GM12891 (cell line): ENCODE measurements at regions not wholly inside any gene's neighbourhood (a gene's known extent, or its start where the extent isn't known, plus 50 kb on each side); places are given as distances from the start of the nearest gene placed in this dataset.
"Not testable (repeated sequence)": the region's sequence is repeated elsewhere in the genome, so short reads cannot be mapped to it uniquely, and the experiment has no call there.

ENCODE experiments used
- DNase-seq: peaks from one replicate; pipeline ENCODE4 v3.0.0; 2011; ENCODE audit warnings: low spot score; ENCODE audit not compliant: insufficient read length
- FAIRE-seq: peaks from 2 replicates; lab custom pipeline; 2011; peaks lifted over from hg19 to GRCh38; lab: Jason Lieb, UNC
- PAX5 ChIP-seq: IDR thresholded peaks from 2 replicates; pipeline ENCODE4 v1.6.1; 2011; ENCODE audit warnings: low read length, moderate library complexity, mild to moderate bottlenecking; ENCODE audit not compliant: insufficient read depth, severe bottlenecking
- POLR2A ChIP-seq: IDR thresholded peaks from 2 replicates; pipeline ENCODE4 v1.6.1; 2011; ENCODE audit warnings: low read depth, low read length, control low read depth
- POLR2AphosphoS5 ChIP-seq: IDR thresholded peaks from 2 replicates; pipeline ENCODE4 v1.6.1; 2011; ENCODE audit warnings: low read depth, low read length, control low read depth
- POU2F2 ChIP-seq: IDR thresholded peaks from 2 replicates; pipeline ENCODE4 v1.6.1; 2011; ENCODE audit warnings: low read depth, mild to moderate bottlenecking, control low read depth, low read length, moderate library complexity
- SPI1 ChIP-seq: IDR thresholded peaks from 2 replicates; pipeline ENCODE4 v1.6.1; 2011; ENCODE audit warnings: low read depth, low read length, control low read depth
- TAF1 ChIP-seq: IDR thresholded peaks from 2 replicates; pipeline ENCODE4 v1.6.1; 2011; ENCODE audit warnings: low read depth, low read length, control low read depth

DNA sequence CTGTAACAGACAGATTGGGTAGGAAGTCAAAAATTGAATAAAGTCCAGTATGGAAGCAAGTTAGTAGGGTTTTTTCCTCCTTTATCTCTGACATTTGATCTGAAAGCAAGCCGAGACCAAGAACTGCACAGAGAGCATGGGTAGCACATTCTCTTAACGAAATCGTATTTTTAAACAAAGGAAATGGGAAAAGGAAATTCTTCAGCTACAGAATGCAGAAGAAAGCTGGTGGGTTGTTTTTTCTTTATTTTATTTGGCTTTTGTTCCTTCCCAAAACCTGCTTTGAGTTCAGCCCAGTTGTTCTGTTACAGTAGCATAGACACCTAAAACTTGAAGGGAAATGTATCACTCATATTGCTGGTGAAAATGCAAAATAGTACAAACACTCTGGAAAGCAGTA is 397.0 kb downstream of the GBE1 start:
- TF ChIP-seq PAX5 (no peak), SPI1 (no peak), POLR2A (no peak), TAF1 (no peak), POU2F2 (no peak), POLR2AphosphoS5 (no peak)
- DNase-seq (no peak), FAIRE-seq (no peak)

DNA sequence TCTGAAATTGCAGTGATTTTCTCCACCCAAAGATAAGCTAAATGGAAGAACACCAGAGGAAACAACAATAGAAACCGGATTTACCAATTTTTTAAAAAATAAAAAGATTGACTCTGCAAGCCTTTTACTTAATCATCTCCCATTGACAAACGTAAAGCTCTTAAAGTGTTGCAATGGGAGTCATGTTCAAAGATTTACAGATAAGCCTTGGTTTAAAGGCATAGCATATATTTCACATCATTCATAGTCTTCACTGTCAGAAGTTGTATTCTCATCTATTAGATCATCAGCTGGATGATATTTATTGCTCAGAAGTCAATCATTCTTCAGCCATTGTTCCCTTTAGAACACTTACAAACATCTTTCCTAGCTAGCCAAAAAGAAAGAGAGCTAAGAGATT is 397.6 kb downstream of the GBE1 start:
- DNase-seq = no peak
- TF ChIP-seq SPI1 (no peak), TAF1 (no peak), POLR2AphosphoS5 (no peak), POLR2A (no peak), POU2F2 (no peak), PAX5 (no peak)
- no peak for FAIRE-seq

DNA sequence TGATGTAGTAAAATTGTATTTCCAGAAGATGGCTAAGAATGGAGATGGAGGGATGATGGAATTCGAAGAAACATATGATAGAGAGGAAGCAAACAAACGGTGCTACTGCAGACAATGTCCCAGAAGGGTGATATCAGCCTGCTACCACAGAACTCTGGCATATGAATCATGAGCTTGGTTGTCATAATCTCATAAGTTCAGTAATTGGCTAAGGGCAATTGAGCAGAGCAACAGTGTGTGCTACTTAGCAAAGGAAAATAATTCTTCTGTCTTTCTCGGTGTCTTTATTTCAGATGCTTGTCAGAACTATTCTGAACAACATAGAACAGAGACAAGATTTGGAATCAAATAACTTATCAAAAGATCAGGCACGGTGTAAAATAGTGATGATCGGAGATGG is 407.3 kb downstream of the GBE1 start:
- FAIRE-seq (no peak), DNase-seq (no peak)
- TF ChIP-seq POLR2AphosphoS5 (no peak), POU2F2 (no peak), SPI1 (no peak), PAX5 (no peak), TAF1 (no peak), POLR2A (no peak)

GRCh38 chr3:81352867-81353266 is 408.6 kb downstream of the GBE1 start:
- DNase-seq = no peak
- TF ChIP-seq POLR2AphosphoS5 = no peak
- TF ChIP-seq POU2F2 = no peak
- FAIRE-seq = no peak

- FAIRE-seq (no peak), DNase-seq (no peak)
- TF ChIP-seq POU2F2 (no peak), POLR2AphosphoS5 (no peak), PAX5 (no peak), SPI1 (no peak), TAF1 (no peak), POLR2A (no peak)
Measured at GRCh38 chr3:81349816-81350340, 411.6 kb downstream of the GBE1 start.

DNA sequence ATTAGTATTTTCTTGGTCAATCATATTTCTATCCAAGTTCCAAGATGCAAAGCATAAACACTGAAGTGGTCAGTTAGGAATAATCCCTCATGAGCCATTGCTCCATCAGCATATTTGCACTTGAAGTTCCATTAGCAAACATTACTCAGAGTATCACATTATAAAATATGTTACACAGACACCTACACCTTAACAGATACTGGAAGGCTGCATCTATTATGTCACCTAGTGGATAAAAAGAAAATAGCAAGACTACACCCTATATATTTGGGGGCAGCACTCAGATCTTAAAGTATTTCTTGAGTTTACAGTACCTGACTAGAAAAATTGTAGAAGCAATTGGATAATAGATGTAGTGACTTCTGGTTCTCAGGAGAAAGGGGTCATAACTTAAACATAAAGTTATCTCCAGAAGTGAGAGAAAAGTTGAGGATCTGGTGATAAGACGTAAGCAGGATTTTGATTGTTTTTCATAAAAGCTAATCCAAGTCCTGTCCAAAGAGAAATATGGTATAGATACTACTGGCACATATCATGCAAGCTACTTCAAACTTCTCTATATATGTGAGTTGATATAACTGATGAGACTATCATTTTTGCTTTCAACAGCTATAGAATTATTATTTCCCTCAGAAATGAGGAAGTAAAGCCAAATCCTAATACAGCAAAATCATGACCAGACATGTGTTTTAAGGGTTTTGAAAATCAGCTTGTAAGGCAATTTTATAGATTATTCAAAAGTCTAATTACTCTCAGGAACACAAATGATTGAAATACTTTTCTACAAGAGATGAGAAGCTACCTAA is 422.2 kb downstream of the GBE1 start:
- TF ChIP-seq TAF1 (no peak), POU2F2 (no peak), POLR2A (no peak), PAX5 (no peak), SPI1 (no peak)
- peak; percentile 0 for DNase-seq
- FAIRE-seq = peak; percentile 45

DNA sequence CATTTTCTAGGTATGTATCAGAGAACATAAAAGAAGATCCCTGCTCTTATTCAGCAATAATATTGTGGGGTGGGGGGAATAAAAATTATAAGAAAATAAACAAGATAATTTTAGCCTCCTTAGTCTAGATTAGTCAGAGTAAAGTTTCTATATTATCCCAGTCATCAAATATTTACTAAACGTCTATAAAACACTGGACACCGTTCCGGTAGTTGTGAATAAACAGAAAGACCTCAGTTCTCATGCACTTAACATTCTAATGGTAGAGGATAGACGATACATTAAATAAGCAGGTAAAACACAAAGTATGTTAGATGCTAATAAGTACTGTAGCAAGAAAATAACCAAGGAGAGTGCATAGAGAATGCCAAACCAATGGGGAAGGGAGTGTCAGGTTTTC is 425.0 kb downstream of the GBE1 start:
- FAIRE-seq (no peak), DNase-seq (no peak)
- TF ChIP-seq SPI1 = no peak
- TF ChIP-seq POLR2A = no peak
- no peak for TF ChIP-seq POU2F2
- no peak for TF ChIP-seq PAX5

DNA sequence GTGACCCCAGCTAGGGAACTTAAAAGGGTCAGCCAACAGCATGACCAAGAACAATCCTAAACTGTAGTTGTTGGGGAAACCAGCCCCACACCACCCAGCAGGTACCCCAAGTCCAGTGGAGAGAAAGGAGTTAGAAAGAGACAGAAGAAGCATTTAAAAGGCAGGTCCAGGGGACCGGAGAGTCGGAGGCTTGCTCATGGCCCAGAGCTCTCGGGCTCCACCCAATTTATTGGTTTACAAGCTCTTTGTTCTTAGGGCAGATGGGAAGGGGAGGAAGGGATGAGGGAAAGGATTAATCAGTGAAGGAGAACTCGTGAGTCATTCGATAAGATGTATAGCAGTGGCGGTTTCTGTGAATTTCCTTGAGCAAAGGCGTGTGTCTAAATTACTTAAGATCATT is 431.6 kb downstream of the GBE1 start:
- not testable (repeated sequence) for FAIRE-seq, DNase-seq

DNA sequence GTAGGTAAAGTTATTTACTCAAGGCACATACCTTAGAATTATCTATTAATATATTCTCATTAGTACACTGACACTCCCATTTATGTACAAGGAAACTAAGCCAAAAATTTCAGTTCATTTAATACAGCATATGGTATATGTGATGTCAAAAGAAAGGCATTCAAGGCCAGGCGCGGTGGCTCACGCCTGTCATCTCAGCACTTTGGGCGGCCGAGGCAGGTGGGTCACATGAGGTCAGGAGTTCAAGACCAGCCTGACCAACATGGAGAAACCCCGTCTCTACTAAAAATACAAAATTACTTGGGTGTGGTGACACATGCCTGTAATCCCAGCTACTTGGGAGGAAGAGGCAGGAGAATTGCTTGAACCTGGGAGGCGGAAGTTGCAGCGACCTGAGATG is 435.2 kb downstream of the GBE1 start:
- FAIRE-seq = no peak
- TF ChIP-seq POLR2A (no peak), SPI1 (no peak), POLR2AphosphoS5 (no peak), TAF1 (no peak), PAX5 (no peak), POU2F2 (no peak)
- DNase-seq = no peak

GRCh38 chr3:81320862-81321261 is 440.6 kb downstream of the GBE1 start:
- no peak for FAIRE-seq
- no peak for DNase-seq

GRCh38 chr3:81315030-81315429 is 446.4 kb downstream of the GBE1 start:
- TF ChIP-seq POU2F2 (no peak), TAF1 (no peak), POLR2A (no peak), PAX5 (no peak), SPI1 (no peak), POLR2AphosphoS5 (no peak)
- FAIRE-seq = no peak
- DNase-seq = no peak

More at GRCh38 chr3:81320862-81321261, 440.6 kb downstream of the GBE1 start:
- TF ChIP-seq TAF1 (no peak), POU2F2 (no peak), POLR2A (no peak), SPI1 (no peak), PAX5 (no peak), POLR2AphosphoS5 (no peak)
